ENCODE measurements at regions not wholly inside any gene's neighbourhood (a gene's known extent, or its start where the extent isn't known, plus 50 kb on each side); places are given as distances from the start of the nearest gene placed in this dataset.

DNA sequence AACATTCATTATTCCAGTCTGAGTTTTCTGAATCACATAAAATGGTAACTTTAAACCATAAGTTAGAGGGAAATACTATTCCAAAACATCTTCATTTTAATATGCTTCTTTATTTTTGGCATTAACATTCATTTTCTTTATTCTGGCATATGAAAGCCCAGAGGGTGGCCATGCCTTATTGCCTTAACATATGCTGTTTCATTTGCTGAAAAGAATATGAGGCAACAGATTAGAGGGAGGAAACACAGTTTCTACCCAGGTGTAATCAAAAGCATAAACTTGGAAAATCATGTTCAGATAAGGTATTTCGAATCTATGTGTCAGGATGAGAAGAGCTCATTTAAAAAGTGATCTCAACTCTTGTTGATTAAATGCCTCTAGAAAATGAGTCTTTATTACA is 379.9 kb upstream of the DSEL start:
- TF ChIP-seq EZH2 (IDR thresholded peaks at IDR 0.05; ENCODE audit: insufficient read depth, poor library complexity, severe bottlenecking) (no peak), EZH2phosphoT487 (IDR thresholded peaks at IDR 0.05; ENCODE audit: insufficient read depth, low read depth) (no peak)

Measured in GM23248 (cell line).